H9 (cell line): ENCODE measurements at regions not wholly inside any gene's neighbourhood (a gene's known extent, or its start where the extent isn't known, plus 50 kb on each side); places are given as distances from the start of the nearest gene placed in this dataset.

ENCODE experiments used
- DNase-seq: peaks from one replicate; pipeline ENCODE4 v3.0.0-alpha.2; 2017
- H2AFZ ChIP-seq: one replicate; pipeline ENCODE4 v1.6.1; 2013; ENCODE audit warnings: mild to moderate bottlenecking, low read length, control low read depth, moderate library complexity
- H2AK5ac ChIP-seq: 2 replicates; pipeline ENCODE4 v1.6.1; 2013; ENCODE audit warnings: low read length, control low read depth, mixed read lengths; ENCODE audit not compliant: insufficient read length
- H2BK120ac ChIP-seq: one replicate; pipeline ENCODE4 v1.6.1; 2013; ENCODE audit warnings: low read depth, mild to moderate bottlenecking, low read length, control low read depth, inconsistent platforms; ENCODE audit not compliant: poor library complexity, severe bottlenecking
- H2BK12ac ChIP-seq: 2 replicates; pipeline ENCODE4 v1.6.1; 2013; ENCODE audit warnings: low read length, control low read depth, mixed read lengths, low read depth; ENCODE audit not compliant: insufficient read length
- H2BK15ac ChIP-seq: 2 replicates; pipeline ENCODE4 v1.6.1; 2013; ENCODE audit warnings: low read depth, low read length, control low read depth
- H2BK20ac ChIP-seq: one replicate; pipeline ENCODE4 v1.6.1; 2013; ENCODE audit warnings: low read depth, mild to moderate bottlenecking, low read length, control low read depth, inconsistent platforms; ENCODE audit not compliant: poor library complexity, severe bottlenecking
- H2BK5ac ChIP-seq: 2 replicates; pipeline ENCODE4 v1.6.1; 2013; ENCODE audit warnings: low read length, control low read depth, mixed read lengths; ENCODE audit not compliant: insufficient read length
- H3K14ac ChIP-seq: 2 replicates; pipeline ENCODE4 v1.6.1; 2013; ENCODE audit warnings: low read length, control low read depth; ENCODE audit not compliant: insufficient read depth
- H3K18ac ChIP-seq: 2 replicates; pipeline ENCODE4 v1.6.1; 2013; ENCODE audit warnings: low read depth, mild to moderate bottlenecking, mixed read lengths, low read length, control low read depth; ENCODE audit not compliant: insufficient read length
- H3K23ac ChIP-seq: 2 replicates; pipeline ENCODE4 v1.6.1; 2013; ENCODE audit warnings: low read length, control low read depth, mixed read lengths, low read depth; ENCODE audit not compliant: insufficient read length
- H3K23me2 ChIP-seq: 2 replicates; pipeline ENCODE4 v1.6.1; 2013; ENCODE audit warnings: low read depth, mild to moderate bottlenecking, mixed read lengths, low read length, control low read depth; ENCODE audit not compliant: insufficient read length, poor library complexity, severe bottlenecking
- H3K27ac ChIP-seq: 2 replicates; pipeline ENCODE4 v1.5.1; 2013; ENCODE audit warnings: low read length, control low read depth, mixed read lengths, low read depth; ENCODE audit not compliant: insufficient read length
- H3K27me3 ChIP-seq: 2 replicates; pipeline ENCODE4 v1.6.1; 2013; ENCODE audit warnings: low read length, control low read depth, inconsistent platforms; ENCODE audit not compliant: insufficient read depth
- H3K4ac ChIP-seq: 2 replicates; pipeline ENCODE4 v1.6.1; 2013; ENCODE audit warnings: low read depth, mild to moderate bottlenecking, control low read depth, inconsistent platforms, low read length, moderate library complexity
- H3K4me1 ChIP-seq: 2 replicates; pipeline ENCODE4 v1.6.1; 2013; ENCODE audit warnings: low read length, control low read depth, inconsistent platforms; ENCODE audit not compliant: insufficient read depth
- H3K4me2 ChIP-seq: 2 replicates; pipeline ENCODE4 v1.6.1; 2013; ENCODE audit warnings: low read length, control low read depth, mixed read lengths; ENCODE audit not compliant: insufficient read length, insufficient read depth
- H3K56ac ChIP-seq: 2 replicates; pipeline ENCODE4 v1.6.1; 2013; ENCODE audit warnings: low read depth, mild to moderate bottlenecking, mixed read lengths, low read length, control low read depth; ENCODE audit not compliant: insufficient read length
- H3K79me1 ChIP-seq: 2 replicates; pipeline ENCODE4 v1.6.1; 2013; ENCODE audit warnings: low read depth, mild to moderate bottlenecking, moderate library complexity, low read length, control low read depth, inconsistent platforms; ENCODE audit not compliant: insufficient read depth, poor library complexity, severe bottlenecking
- H3K79me2 ChIP-seq: 2 replicates; pipeline ENCODE4 v1.6.1; 2013; ENCODE audit warnings: low read length, control low read depth, inconsistent platforms; ENCODE audit not compliant: insufficient read depth
- H3K9ac ChIP-seq: 2 replicates; pipeline ENCODE4 v1.6.1; 2013; ENCODE audit warnings: low read length, control low read depth, mixed read lengths; ENCODE audit not compliant: insufficient read length; ENCODE audit errors: extremely low read depth
- H3K9me3 ChIP-seq: one replicate; pipeline ENCODE4 v1.6.1; 2013; ENCODE audit warnings: low read depth, low read length, inconsistent platforms; ENCODE audit not compliant: control insufficient read depth
- H3T11ph ChIP-seq: one replicate; pipeline ENCODE4 v1.6.1; 2013; ENCODE audit warnings: mild to moderate bottlenecking, low read length, control low read depth, inconsistent platforms
- H4K20me1 ChIP-seq: one replicate; pipeline ENCODE4 v1.6.1; 2013; ENCODE audit not compliant: control insufficient read depth, insufficient read length, insufficient read depth
- H4K5ac ChIP-seq: 2 replicates; pipeline ENCODE4 v1.6.1; 2013; ENCODE audit warnings: low read depth, mild to moderate bottlenecking, mixed read lengths, low read length, control low read depth; ENCODE audit not compliant: insufficient read length
- H4K8ac ChIP-seq: replicated peaks from 2 replicates; pipeline ENCODE4 v1.6.1; 2013; ENCODE audit warnings: low read length, control low read depth, mixed read lengths, low read depth; ENCODE audit not compliant: insufficient read length
- H4K91ac ChIP-seq: 2 replicates; pipeline ENCODE4 v1.6.1; 2013; ENCODE audit warnings: low read depth, mild to moderate bottlenecking, moderate library complexity, mixed read lengths, low read length, control low read depth; ENCODE audit not compliant: insufficient read length
- H3K27ac Mint-ChIP-seq, 3 experiments: 2 replicates in 2 of 3; 3 replicates in 1 of 3; pipeline ENCODE4 v1.8.0; 2020 to 2021; ENCODE audit warnings: mixed read lengths in 3 of 3, mild to moderate bottlenecking in 1 of 3, moderate library complexity in 1 of 3
- H3K27me3 Mint-ChIP-seq: 2 replicates; pipeline ENCODE4 v1.8.0; 2021; ENCODE audit warnings: low read depth, mild to moderate bottlenecking, moderate library complexity, mixed read lengths
- H3K36me3 Mint-ChIP-seq, 3 experiments: 2 replicates in 2 of 3; 3 replicates in 1 of 3; pipeline ENCODE4 v1.8.0; 2020 to 2021; ENCODE audit warnings: low read depth in 3 of 3, mixed read lengths in 3 of 3; ENCODE audit not compliant: insufficient read depth in 1 of 3
- H3K4me1 Mint-ChIP-seq, 2 experiments: 2 replicates each; pipeline ENCODE4 v1.8.0; 2020; ENCODE audit warnings: mixed read lengths in 2 of 2
- H3K4me3 Mint-ChIP-seq, 2 experiments: 2 replicates in 1 of 2; 3 replicates in 1 of 2; pipeline ENCODE4 v1.8.0; 2020 to 2021; ENCODE audit warnings: mild to moderate bottlenecking in 2 of 2, mixed read lengths in 2 of 2, moderate library complexity in 1 of 2
- H3K9me3 Mint-ChIP-seq, 2 experiments: 2 replicates in 1 of 2; 3 replicates in 1 of 2; pipeline ENCODE4 v1.8.0; 2020; ENCODE audit warnings: mild to moderate bottlenecking in 2 of 2, mixed read lengths in 2 of 2, moderate library complexity in 1 of 2
- CTCF ChIP-seq: fragments of 200-600 bp; sonication (generic); conservative IDR thresholded peaks from 3 replicates; pipeline ENCODE4 v1.8.0; 2021; ENCODE audit warnings: antibody characterized with exemption, mild to moderate bottlenecking
- WGBS: extraction: QIAGEN DNeasy Blood & Tissue Kit; methylation state at CpG from one replicate; pipeline ENCODE4 v1.1.7; 2013; ENCODE audit warnings: missing lambda C conversion rate, low lambda C conversion rate, mixed read lengths; ENCODE audit not compliant: insufficient read length; ENCODE audit errors: extremely low coverage; 5-methylcytosine and 5-hydroxymethylcytosine counted together

GRCh38 chr13:104389691-104390090 is 1323.5 kb upstream of the SLC10A2 start:
- H4K20me1 ChIP-seq: no peaks in the 10 kb centered on the region
- no peak overlapping the region for H2BK20ac ChIP-seq
- H3K79me1 ChIP-seq: no peaks in the 10 kb centered on the region
- Mint-ChIP-seq H3K36me3 (peaks cover 12 to 32% (median 22%) of the 10 kb centered on the region in 3 experiments), H3K27me3 (no peaks in the 10 kb centered on the region), H3K9me3 (peaks cover 23 to 31% of the 10 kb centered on the region in 2 experiments), H3K4me1 (no peaks in the 10 kb centered on the region), H3K27ac (no peak overlapping the region), H3K4me3 (no peak overlapping the region)
- no peak overlapping the region for H3K4ac ChIP-seq
- H3K56ac ChIP-seq: no peak overlapping the region
- DNase-seq: no peak
- no peak overlapping the region for H2BK5ac ChIP-seq
- H2AK5ac ChIP-seq: no peak overlapping the region
- no peak overlapping the region for H2BK120ac ChIP-seq
- no peak overlapping the region for H2BK15ac ChIP-seq
- no peak overlapping the region for H3K9ac ChIP-seq
- no peak overlapping the region for H2AFZ ChIP-seq
- H3K23me2 ChIP-seq: no peaks in the 10 kb centered on the region
- H3K4me2 ChIP-seq: no peak overlapping the region
- H3K27ac ChIP-seq: no peak overlapping the region
- no peak overlapping the region for H3K23ac ChIP-seq
- no peaks in the 10 kb centered on the region for H3K27me3 ChIP-seq
- no CpG with 5 or more reads among the region's 2 CpGs for WGBS
- H3K9me3 ChIP-seq: no peaks in the 10 kb centered on the region
- no peak overlapping the region for H3K14ac ChIP-seq
- TF ChIP-seq CTCF: no peak
- no peak overlapping the region for H3T11ph ChIP-seq
- no peak overlapping the region for H4K5ac ChIP-seq
- H2BK12ac ChIP-seq: no peak overlapping the region
- no peak overlapping the region for H4K91ac ChIP-seq
- no peak overlapping the region for H4K8ac ChIP-seq
- H3K4me1 ChIP-seq: no peaks in the 10 kb centered on the region
- H3K79me2 ChIP-seq: no peaks in the 10 kb centered on the region
- no peak overlapping the region for H3K18ac ChIP-seq
